ENCODE measurements at regions not wholly inside any gene's neighbourhood (a gene's known extent, or its start where the extent isn't known, plus 50 kb on each side); places are given as distances from the start of the nearest gene placed in this dataset.
A peak's percentile ranks its signal among the peaks of the same experiment; 100 is the strongest.
"Not testable (repeated sequence)": the region's sequence is repeated elsewhere in the genome, so short reads cannot be mapped to it uniquely, and the experiment has no call there.

- peak; percentile 66 for DNase-seq (ENCODE audit: low read depth)
Observed at GRCh38 chr3:192968901-192969300, 51.2 kb upstream of the MB21D2 start.

DNA sequence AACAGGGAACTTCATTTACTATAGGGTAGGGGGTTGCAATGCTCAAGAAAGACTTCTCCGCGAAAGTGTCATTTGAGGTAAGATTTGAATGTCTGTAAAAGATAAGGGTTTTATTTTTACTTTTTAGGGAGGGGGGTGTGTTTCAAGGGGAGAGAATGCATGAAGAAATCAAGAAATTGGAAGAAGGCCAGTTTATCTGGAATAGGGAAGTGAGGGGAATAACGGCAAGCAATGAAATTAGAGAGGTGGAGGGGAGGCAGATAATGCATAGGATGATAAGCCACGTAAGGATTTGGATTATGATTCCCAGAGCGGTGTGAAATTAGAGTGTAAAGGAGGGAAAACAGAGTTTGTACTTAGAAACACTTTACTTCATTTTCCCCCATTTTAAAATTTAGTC lies 63.0 kb upstream of the MB21D2 start:
- DNase-seq (ENCODE audit: low read depth) = no peak

- DNase-seq (ENCODE audit: low read depth) = no peak
Observed at GRCh38 chr3:192986379-192986778, 68.7 kb upstream of the MB21D2 start.

GRCh38 chr3:192991356-192991755 lies 73.7 kb upstream of the MB21D2 start:
- DNase-seq (ENCODE audit: low read depth) = no peak

DNA sequence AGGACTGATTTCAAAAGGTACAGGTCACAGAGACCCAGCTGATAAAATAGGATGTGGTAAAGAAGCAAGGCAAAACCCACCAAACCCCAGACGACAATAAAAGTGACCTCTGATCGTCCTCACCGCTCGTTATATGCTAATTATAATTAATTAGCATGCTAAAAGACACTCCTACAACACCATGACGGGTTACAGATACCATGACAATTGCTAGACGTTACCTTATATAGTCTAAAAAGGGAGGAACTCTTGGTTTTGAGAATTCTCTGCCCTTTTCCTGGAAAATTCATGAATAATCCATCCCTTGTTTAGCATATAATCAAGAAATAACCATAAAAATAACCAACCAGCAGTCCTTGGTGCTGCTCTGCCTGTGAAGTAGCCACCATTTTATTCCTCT lies 74.7 kb upstream of the MB21D2 start:
- no peak for DNase-seq (ENCODE audit: low read depth)

GRCh38 chr3:192993411-192993810 lies 75.8 kb upstream of the MB21D2 start:
- peak; percentile 10 for DNase-seq (ENCODE audit: low read depth)

DNA sequence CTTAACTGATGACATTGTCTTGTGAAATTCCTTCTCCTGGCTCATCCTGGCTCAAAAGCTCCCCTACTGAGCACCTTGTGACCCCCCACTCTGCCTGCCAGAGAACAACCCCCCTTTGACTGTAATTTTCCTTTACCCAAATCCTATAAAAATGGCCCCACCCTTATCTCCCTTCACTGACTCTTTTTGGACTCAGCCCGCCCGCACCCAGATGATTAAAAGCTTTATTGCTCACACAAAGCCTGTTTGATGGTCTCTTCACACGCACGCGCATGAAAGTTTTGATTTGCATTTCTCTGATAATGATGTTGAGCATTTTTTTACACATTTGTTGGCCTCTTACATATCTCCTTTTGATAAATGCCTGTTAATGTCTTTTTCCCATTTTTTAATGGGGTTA lies 83.5 kb upstream of the MB21D2 start:
- DNase-seq (ENCODE audit: low read depth) = not testable (repeated sequence)

- not testable (repeated sequence) for DNase-seq (ENCODE audit: low read depth)
Observed at GRCh38 chr3:193003624-193004023, 86.0 kb upstream of the MB21D2 start.

DNA sequence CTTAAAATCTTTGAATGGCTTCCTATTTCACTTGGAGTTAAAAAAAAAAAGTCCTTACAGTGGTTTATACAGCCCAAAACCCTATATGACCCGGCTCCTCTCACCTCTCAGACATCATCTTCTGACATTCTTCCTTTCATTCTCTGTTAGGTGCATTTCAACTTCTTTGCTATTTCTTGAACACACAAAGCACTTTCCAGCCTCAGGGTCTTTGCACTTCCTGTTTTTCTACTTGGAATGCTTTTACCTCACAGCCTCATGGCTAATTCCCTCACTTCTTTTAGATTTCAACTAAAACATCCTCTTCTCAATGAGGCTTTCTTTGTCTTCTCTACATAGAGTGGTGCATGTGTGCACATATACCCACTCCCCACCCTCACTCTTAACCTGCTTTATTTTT lies 91.0 kb upstream of the MB21D2 start:
- DNase-seq (ENCODE audit: low read depth) = no peak

DNA sequence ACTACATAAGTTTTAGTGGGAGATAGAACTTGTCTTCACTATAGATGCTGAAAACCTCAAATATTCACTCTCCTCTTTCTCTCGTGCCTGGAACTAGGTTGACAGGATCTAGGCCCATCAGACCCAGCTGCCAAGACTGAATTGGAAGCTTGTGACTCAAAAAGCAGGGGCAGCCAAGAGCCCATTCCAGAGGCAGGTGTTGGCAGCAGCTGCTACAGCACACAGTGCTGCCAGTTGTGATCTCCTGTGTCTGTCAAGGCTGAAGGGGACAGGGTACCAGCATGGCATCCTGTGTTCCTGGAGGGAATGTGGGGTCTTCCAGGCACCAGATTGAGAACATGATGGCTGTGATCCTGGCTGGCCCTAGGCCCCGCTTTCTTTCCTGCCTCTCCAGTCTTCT lies 92.5 kb upstream of the MB21D2 start:
- DNase-seq (ENCODE audit: low read depth) = no peak

DNA sequence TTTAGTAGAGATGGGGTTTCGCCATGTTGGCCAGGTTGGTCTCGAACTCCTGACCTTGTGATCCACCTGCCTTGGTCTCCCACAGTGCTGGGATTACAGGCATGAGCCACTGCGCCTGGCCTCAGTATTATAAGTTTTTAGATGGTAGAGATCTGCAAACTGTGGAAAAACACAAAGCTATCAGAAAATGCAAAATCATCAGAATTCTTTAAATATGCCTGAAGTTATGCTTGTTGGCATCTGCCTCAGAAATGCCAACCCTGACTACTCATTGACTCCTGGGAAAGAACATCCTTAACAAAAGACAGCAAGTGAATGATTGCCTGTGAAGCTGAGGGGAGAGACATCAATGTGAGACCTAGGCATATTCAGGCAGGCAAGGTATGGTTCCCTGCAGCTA lies 94.3 kb upstream of the MB21D2 start:
- no peak for DNase-seq (ENCODE audit: low read depth)

- no peak for DNase-seq (ENCODE audit: low read depth)
Observed at GRCh38 chr3:193014902-193015301, 97.2 kb upstream of the MB21D2 start.

DNA sequence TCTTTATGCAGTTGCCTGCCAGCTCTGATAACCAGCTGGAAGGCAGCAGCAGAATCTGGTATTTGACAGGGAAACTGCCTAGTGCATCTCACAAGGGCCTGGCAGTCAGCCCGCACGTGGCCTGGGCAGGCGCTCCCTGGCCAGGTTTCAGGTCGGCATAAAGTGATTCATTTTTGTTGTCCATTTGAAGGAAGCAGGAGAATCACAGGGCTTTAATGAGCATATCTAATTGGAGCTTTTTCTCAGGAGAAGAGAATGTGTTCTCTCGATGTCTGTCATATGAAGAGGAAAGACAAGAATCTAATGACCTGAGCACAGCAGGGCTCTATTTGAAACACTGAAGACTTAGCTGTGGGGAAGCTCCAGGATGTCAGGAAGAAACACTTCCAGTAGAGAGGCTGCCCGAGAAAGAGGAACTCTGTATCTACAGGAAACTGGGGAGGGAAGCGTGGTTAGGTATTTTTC lies 98.8 kb upstream of the MB21D2 start:
- peak; percentile 14 for DNase-seq (ENCODE audit: low read depth)

GRCh38 chr3:193021506-193022010 lies 103.9 kb upstream of the MB21D2 start:
- DNase-seq (ENCODE audit: low read depth) = no peak

- DNase-seq (ENCODE audit: low read depth) = no peak
Observed at GRCh38 chr3:193023218-193023617, 105.6 kb upstream of the MB21D2 start.

- DNase-seq (ENCODE audit: low read depth) = no peak
Observed at GRCh38 chr3:193028258-193028657, 110.6 kb upstream of the MB21D2 start.

GRCh38 chr3:193029800-193030199 lies 112.1 kb upstream of the MB21D2 start:
- no peak for DNase-seq (ENCODE audit: low read depth)

DNA sequence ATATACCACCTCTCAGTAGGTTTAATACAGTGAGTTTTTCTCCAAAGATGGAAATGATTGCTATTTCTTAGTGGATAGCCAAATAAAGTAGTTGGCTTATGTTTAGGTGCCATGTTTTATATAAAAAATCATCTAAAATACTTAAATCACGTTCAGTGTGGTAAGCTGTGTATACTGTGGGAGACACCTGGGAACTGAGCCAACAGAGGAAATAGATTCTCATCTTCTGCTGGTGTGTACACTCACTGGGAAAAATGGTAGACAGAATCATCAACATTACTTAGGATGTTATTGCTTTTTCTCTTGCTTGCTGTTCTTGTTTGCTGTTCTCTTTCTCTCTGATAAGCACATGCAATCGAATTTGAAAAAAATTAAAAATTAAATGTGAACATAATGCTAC lies 112.6 kb upstream of the MB21D2 start:
- peak; percentile 73 for DNase-seq (ENCODE audit: low read depth)

DNA sequence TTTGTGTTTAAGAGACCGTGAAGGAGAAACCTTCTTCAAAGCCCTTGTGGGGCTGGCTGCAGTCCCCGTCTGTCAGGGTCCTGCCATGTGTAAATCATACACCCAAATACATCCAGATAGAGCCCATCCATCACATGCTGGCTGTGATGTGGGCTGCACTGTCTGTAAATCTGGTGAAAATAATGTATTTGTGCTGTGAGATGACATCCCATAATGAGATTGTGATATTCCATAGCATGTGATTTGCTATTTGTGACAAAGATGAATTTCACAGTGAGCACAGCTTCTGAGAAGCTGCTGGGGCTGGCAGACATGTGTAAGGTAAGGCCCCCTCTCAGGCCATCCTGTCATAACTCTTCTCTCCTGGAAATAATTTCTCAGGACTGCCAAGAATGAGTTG lies 114.3 kb upstream of the MB21D2 start:
- DNase-seq (ENCODE audit: low read depth) = no peak

DNA sequence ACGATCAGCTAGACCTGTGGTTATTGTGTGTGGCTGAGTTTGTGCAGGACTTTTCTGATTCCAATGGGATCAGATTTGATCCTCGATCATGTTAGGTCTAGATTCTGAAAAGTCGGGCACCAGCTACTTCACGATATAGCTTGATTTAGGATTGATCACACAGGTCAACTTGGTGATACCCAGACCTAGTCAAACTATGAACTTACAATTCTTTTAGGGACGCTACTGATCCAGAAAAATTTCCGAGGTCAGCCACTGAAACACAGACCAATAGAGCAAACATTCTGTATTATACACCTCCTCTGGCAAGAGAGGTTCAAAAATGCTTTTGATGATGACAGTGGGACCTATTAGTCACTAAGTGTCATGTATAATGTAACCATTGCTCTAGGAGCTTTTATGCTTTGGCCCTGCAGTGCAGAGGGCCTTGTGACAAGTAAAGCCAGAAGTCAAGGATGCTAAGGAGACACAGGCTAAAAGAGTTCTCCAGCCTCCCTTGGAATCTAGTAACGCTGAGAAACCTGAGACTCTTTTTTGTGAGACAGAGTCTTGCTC lies 115.6 kb upstream of the MB21D2 start:
- no peak for DNase-seq (ENCODE audit: low read depth)

- not testable (repeated sequence) for DNase-seq (ENCODE audit: low read depth)
Observed at GRCh38 chr3:193037828-193038227, 120.2 kb upstream of the MB21D2 start.

- DNase-seq (ENCODE audit: low read depth) = no peak
Observed at GRCh38 chr3:193039058-193039457, 121.4 kb upstream of the MB21D2 start.

DNA sequence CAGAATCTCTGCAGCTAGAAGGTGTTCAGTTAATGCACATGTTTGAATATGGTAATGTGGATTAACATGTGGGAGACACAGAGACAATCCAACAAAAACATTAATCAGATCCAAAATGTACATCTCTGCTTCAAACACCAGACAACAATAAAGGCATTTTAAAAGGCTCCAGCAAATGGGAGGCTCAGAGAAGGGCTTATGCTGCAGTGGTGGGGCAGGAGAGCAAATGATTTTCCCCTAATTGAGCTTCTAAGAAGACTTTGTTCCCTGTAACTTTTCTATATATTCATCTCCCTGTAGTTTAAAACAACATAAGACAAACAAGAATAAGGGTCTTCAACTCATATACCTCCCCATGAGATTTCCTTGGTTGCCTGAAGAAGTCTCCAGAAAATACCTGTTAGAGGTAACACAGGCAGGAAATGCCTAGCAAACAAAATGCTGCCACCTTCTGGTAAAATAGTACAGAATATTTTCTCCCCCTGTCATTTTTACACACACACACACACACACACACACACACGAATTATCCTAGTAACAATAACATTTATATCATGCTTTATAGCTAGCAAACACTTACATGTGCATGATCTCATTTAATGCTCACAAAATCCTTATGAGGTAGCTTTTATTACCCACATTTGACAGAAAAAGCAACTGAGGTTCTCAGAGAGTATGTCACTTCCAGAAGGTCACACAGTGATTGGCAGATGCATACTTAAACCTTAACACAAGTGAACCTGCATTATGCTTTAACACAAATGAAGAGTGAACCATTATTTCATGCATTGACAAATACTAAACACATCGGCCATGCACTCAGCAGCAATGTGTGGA lies 123.4 kb upstream of the MB21D2 start:
- peak; percentile 55 for DNase-seq (ENCODE audit: low read depth)

- DNase-seq (ENCODE audit: low read depth) = no peak
Observed at GRCh38 chr3:193046371-193046770, 128.7 kb upstream of the MB21D2 start.
